HG02938 (cell line): ENCODE measurements at regions not wholly inside any gene's neighbourhood (a gene's known extent, or its start where the extent isn't known, plus 50 kb on each side); places are given as distances from the start of the nearest gene placed in this dataset.
"Not testable (repeated sequence)": the region's sequence is repeated elsewhere in the genome, so short reads cannot be mapped to it uniquely, and the experiment has no call there.

ENCODE experiments used
- ATAC-seq: cut with Tn5 transposase; IDR thresholded peaks from one replicate; pipeline ENCODE4 v1.9.1; 2021; ENCODE audit warnings: mild to moderate bottlenecking, moderate library complexity; ENCODE audit not compliant: unreplicated experiment

GRCh38 chr10:9901971-9902370, 1115.7 kb upstream of the CELF2 start:
- no peak for ATAC-seq

GRCh38 chr10:9910446-9910845, 1107.2 kb upstream of the CELF2 start:
- no peak for ATAC-seq

GRCh38 chr10:9911488-9911887, 1106.2 kb upstream of the CELF2 start:
- no peak for ATAC-seq

GRCh38 chr10:9913876-9914514, 1103.7 kb upstream of the CELF2 start:
- ATAC-seq = no peak

GRCh38 chr10:9921544-9921943, 1096.1 kb upstream of the CELF2 start:
- ATAC-seq = no peak

DNA sequence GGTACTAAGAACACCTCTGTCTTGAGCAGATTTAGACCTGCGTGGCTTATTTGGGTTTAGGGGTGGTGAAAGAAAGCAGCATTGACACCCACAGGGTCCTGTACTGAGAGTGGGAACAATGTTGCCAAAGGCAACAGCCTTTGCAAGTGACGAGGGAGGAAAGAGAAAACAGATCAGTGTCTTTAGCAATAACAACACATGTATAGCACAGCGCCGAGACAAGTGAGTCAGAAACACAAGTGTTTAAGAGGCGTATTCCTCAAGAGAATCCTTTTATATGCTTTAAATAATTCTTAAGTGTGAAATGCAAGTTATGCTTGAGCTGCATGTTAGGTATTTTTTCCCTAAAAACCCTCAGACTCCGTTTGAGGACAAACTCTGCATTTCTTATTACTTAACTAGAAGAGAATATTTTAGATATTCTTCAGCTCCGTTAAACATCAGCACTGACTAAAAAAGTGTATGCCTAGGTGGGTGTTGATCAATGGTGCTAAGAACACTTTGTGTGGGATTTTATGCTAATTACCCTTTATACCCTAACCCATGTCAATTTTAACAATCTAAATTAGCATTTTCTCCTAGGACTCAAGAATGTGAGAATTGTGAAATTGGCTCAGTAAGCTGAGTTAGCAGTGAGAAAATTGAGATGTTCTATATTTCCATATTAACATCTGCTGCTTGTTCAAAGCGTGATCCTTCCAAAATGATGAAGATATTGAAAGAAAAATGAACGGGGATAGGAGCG, 1095.4 kb upstream of the CELF2 start:
- ATAC-seq = no peak

DNA sequence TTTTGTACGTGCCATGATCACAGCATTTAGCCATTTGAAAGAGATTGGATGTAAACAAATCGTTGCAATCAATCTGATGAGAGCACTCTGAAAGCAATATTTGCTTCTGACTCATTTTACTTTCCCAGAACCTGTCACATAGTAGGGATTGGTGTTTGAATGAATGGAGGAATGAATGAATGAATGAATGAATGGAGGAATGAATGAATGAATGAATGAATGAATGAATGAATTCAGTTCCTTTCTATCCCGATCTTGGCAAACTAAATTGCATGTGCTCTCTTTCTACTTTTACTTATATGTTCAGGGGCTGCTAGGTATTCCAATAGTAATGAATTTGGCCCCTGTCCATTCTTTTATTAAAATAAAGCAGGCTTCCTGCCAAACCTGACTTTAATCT, 1091.7 kb upstream of the CELF2 start:
- no peak for ATAC-seq

DNA sequence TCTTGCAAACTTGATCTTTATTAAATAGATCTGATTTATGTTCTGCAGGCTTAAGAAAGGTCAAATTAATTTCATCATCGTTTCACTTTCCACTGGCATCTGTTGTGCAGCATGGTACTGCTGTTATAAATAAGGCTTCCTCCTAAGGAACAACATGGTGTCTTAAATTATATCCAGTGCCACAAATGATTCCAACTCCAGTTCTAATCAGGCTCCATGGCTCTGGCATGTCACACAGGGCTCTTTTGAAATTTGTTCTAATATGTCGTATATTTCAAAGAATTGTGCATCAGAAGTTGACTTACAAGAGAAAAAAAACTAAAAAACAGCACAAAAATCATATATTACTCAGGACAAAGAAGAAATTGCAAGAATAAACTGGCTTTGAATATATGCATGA, 1090.8 kb upstream of the CELF2 start:
- ATAC-seq = no peak

- ATAC-seq = no peak
These were observed 1078.0 kb upstream of the CELF2 start for GRCh38 chr10:9939716-9940115.

DNA sequence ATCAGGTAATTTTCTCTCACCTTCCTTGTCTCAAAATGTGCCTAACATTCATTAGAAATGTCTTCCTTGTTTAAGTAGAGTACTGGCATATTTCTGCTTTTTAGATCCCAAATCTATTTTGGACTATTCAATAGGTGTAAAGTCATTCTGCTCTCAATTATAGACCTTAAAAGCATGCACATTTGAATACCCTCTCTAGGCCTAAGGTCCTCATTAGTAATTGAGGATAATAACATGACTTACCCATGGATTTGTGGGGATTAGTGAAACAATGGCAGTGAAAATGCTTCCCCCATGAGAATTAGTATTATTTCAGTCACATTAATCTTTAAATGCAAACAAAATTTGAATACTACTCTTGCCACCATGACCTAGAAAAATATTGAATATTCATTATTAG, 1073.0 kb upstream of the CELF2 start:
- no peak for ATAC-seq

- ATAC-seq = no peak
These were observed 1067.6 kb upstream of the CELF2 start for GRCh38 chr10:9950070-9950469.

- ATAC-seq = no peak
These were observed 1066.0 kb upstream of the CELF2 start for GRCh38 chr10:9951481-9952257.

GRCh38 chr10:9957351-9957750, 1060.3 kb upstream of the CELF2 start:
- no peak for ATAC-seq

- ATAC-seq = not testable (repeated sequence)
These were observed 1059.8 kb upstream of the CELF2 start for GRCh38 chr10:9957876-9958275.

GRCh38 chr10:9965341-9965740, 1052.3 kb upstream of the CELF2 start:
- ATAC-seq = no peak

DNA sequence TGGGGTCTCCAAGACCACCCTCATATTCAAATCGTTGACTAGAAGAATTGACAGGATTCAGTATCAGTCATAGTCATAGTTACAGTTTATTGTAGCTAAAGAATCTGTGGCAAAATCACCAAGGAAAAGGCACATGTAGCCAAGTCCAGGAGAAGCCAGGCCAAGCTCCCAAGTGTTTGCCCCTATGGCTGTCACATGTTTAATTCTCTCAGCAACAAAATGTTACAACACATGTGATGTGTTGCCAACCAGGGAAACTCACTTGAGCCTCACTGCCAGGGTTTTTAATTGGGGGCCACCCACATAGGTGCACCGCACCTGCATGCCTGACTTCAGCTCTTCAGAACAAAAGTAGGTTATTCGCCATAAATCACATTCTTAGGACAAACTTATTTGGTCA, 1030.9 kb upstream of the CELF2 start:
- ATAC-seq = no peak

GRCh38 chr10:9987197-9987596, 1030.5 kb upstream of the CELF2 start:
- ATAC-seq = no peak

GRCh38 chr10:9992661-9993060, 1025.0 kb upstream of the CELF2 start:
- no peak for ATAC-seq

DNA sequence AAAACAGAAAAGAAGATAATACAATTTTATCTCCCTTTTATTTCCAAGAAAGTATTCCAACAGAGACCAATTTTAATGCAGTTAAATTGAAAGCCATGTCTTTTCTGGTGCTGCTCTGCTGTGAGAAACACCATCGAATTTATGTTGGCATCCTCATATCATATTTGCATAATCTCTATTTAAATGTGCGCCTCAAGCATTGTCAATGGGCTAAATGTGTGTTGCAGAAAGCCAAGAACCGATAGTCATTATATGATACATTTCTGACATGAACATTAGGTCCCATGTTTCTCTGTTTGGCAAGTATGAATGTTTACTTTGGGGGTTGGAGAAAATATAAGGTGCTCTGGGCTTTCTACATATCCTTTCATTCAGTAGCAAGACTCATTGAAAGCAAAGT, 1023.5 kb upstream of the CELF2 start:
- ATAC-seq = no peak

DNA sequence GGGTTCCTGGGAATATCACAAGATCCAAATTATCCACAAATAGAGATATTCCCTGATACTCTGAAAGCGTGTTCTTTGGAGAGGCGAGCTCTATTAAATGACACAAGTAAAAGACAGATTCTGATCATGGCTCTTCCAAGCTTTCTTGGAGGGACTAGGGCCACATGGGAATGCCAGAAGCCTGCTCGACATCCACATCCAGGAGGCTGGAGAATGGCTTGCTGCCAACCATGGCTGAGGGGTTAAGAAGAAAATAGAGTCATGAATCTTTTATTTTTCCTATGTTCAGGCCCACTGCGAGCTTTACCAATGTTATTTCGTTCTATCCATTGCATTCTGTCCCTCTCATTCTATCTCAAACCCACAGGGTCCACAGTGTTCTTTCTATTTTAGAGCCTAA, 1018.0 kb upstream of the CELF2 start:
- no peak for ATAC-seq

- no peak for ATAC-seq
These were observed 1009.7 kb upstream of the CELF2 start for GRCh38 chr10:10007957-10008356.

DNA sequence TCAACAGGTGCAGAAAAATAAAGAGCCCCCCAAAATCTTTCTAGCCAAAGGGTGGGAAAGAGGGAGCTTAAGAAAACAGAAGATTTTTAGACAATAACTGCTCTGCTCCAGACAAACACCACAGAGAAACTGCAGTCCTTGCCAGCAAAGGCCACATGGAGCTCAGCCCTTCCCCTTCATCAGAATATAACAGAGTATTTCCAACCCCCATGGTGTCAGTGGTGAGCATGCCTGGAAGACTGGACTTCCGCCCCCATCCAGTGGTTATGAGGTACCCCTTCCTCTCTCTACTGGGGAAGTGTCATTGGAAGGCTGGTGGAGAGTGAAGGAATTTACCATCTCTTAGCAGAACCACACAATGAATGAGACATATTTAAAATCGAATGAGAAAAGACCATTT, 1007.3 kb upstream of the CELF2 start:
- ATAC-seq = no peak
